H1 (cell line): ENCODE measurements at regions not wholly inside any gene's neighbourhood (a gene's known extent, or its start where the extent isn't known, plus 50 kb on each side); places are given as distances from the start of the nearest gene placed in this dataset.
A peak's percentile ranks its signal among the peaks of the same experiment; 100 is the strongest.

Experiments used
- CTCF ChIA-PET: fragments of 300-600 bp; sonication (Branson Sonifier 250); formaldehyde crosslinking; loops from one replicate; lab custom pipeline; 2021; ENCODE audit not compliant: partially characterized antibody; lab: Charles Lee
- POLR2A ChIA-PET: fragments of 300-600 bp; sonication (Branson Sonifier 250); formaldehyde crosslinking; loops from one replicate; lab custom pipeline; 2021; ENCODE audit warnings: inconsistent platforms; ENCODE audit not compliant: partially characterized antibody; lab: Charles Lee
- DNase-seq, 2 experiments: peaks; one replicate each; pipeline versions ENCODE4 v3.0.0 to v3.0.0-alpha.2; 2010 to 2022; ENCODE audit warnings: low spot score in 2 of 2, low read depth in 1 of 2, mixed read lengths in 1 of 2
- FAIRE-seq: peaks from 2 replicates; lab custom pipeline; 2011; peaks lifted over from hg19 to GRCh38; lab: Jason Lieb, UNC
- H2AFZ ChIP-seq: 2 replicates; pipeline ENCODE4 v1.8.1; 2012; ENCODE audit warnings: low read length, inconsistent platforms
- H2AK5ac ChIP-seq: 2 replicates; pipeline ENCODE4 v1.6.1; 2013; ENCODE audit warnings: low read depth, low read length
- H2BK120ac ChIP-seq: replicated peaks from 2 replicates; pipeline ENCODE3; 2013; ENCODE audit warnings: low read depth, low read length, inconsistent platforms
- H2BK12ac ChIP-seq: 2 replicates; pipeline ENCODE4 v1.6.1; 2013; ENCODE audit warnings: low read depth, low read length
- H2BK15ac ChIP-seq: 2 replicates; pipeline ENCODE4 v1.6.1; 2013; ENCODE audit warnings: low read length
- H2BK20ac ChIP-seq: 2 replicates; pipeline ENCODE4 v1.6.1; 2013; ENCODE audit warnings: low read length
- H2BK5ac ChIP-seq: 2 replicates; pipeline ENCODE4 v1.6.1; 2013; ENCODE audit warnings: low read depth, low read length
- H3K14ac ChIP-seq: 2 replicates; pipeline ENCODE4 v1.6.1; 2013; ENCODE audit warnings: inconsistent platforms; ENCODE audit not compliant: insufficient read length
- H3K18ac ChIP-seq: 2 replicates; pipeline ENCODE4 v1.6.1; 2013; ENCODE audit warnings: low read length; ENCODE audit errors: extremely low read depth
- H3K23ac ChIP-seq: 2 replicates; pipeline ENCODE4 v1.6.1; 2013; ENCODE audit warnings: inconsistent platforms; ENCODE audit not compliant: insufficient read length
- H3K23me2 ChIP-seq: 2 replicates; pipeline ENCODE4 v1.6.1; 2013; ENCODE audit warnings: low read depth, low read length
- H3K27ac ChIP-seq: 2 replicates; pipeline ENCODE4 v1.6.1; 2011; ENCODE audit warnings: low read depth, low read length, inconsistent platforms
- H3K27me3 ChIP-seq, 4 experiments: replicated peaks in 1 of 4; 1 replicate in 1 of 4; 2 replicates in 3 of 4; pipeline versions ENCODE4 v1.6.1 to v1.8.1; 2011 to 2013; ENCODE audit warnings: low read length in 3 of 4, mild to moderate bottlenecking in 3 of 4, inconsistent platforms in 2 of 4, mixed read lengths in 2 of 4, moderate library complexity in 1 of 4; ENCODE audit not compliant: control insufficient read depth in 3 of 4, insufficient read depth in 3 of 4; ENCODE audit errors: extremely low read depth in 1 of 4
- H3K36me3 ChIP-seq, 4 experiments: 2 replicates each; pipeline versions ENCODE4 v1.6.1 to v1.8.1; 2011 to 2013; ENCODE audit warnings: mild to moderate bottlenecking in 4 of 4, low read length in 3 of 4, moderate library complexity in 2 of 4, control low read depth in 1 of 4, inconsistent platforms in 1 of 4; ENCODE audit not compliant: insufficient read depth in 4 of 4, control insufficient read depth in 2 of 4
- H3K4ac ChIP-seq: replicated peaks from 2 replicates; pipeline ENCODE3; 2013; ENCODE audit warnings: low read length, low read depth, mixed read lengths, inconsistent platforms; ENCODE audit not compliant: insufficient read length
- H3K4me1 ChIP-seq, 4 experiments: replicated peaks in 1 of 4; 1 replicate in 1 of 4; 2 replicates in 3 of 4; pipeline versions ENCODE4 v1.6.1 to v1.8.1; 2011 to 2013; ENCODE audit warnings: low read length in 3 of 4, inconsistent platforms in 2 of 4, mixed read lengths in 1 of 4; ENCODE audit not compliant: insufficient read depth in 4 of 4, control insufficient read depth in 3 of 4
- H3K4me2 ChIP-seq, 2 experiments: 2 replicates each; pipeline versions ENCODE4 v1.6.1 to v1.8.1; 2011 to 2013; ENCODE audit warnings: low read depth in 2 of 2, low read length in 2 of 2, control low read depth in 1 of 2, inconsistent platforms in 1 of 2, mild to moderate bottlenecking in 1 of 2; ENCODE audit not compliant: insufficient read depth in 1 of 2
- H3K4me3 ChIP-seq, 4 experiments: fragments of 200-600, 300-600 bp in 1 of 4; sonication (generic), shearing (Covaris generic), sonication (Bioruptor Twin) in 1 of 4; 2 replicates each; pipeline versions ENCODE4 v1.5.1 to v1.8.1; 2011 to 2016; ENCODE audit warnings: low read length in 4 of 4, low read depth in 3 of 4, control low read depth in 2 of 4, inconsistent platforms in 2 of 4, mild to moderate bottlenecking in 2 of 4, mixed read lengths in 1 of 4, moderate library complexity in 1 of 4; ENCODE audit not compliant: insufficient read depth in 2 of 4; ENCODE audit errors: extremely low read depth in 1 of 4
- H3K56ac ChIP-seq: replicated peaks from 2 replicates; pipeline ENCODE3; 2013; ENCODE audit warnings: low read depth, mild to moderate bottlenecking, mixed read lengths, low read length, inconsistent platforms; ENCODE audit not compliant: insufficient read length
- H3K79me1 ChIP-seq: 2 replicates; pipeline ENCODE4 v1.6.1; 2013; ENCODE audit warnings: low read depth, low read length, control low read depth
- H3K79me2 ChIP-seq, 2 experiments: 2 replicates each; pipeline versions ENCODE4 v1.6.1 to v1.8.1; 2012 to 2013; ENCODE audit warnings: low read length in 2 of 2, mild to moderate bottlenecking in 2 of 2, inconsistent platforms in 1 of 2; ENCODE audit not compliant: insufficient read depth in 2 of 2, control insufficient read depth in 1 of 2
- H3K9ac ChIP-seq, 4 experiments: replicated peaks in 1 of 4; 1 replicate in 1 of 4; 2 replicates in 3 of 4; pipeline versions ENCODE4 v1.6.1 to v1.8.1; 2011 to 2013; ENCODE audit warnings: low read depth in 3 of 4, low read length in 3 of 4, control low read depth in 2 of 4, mild to moderate bottlenecking in 2 of 4, moderate library complexity in 2 of 4, inconsistent platforms in 1 of 4; ENCODE audit errors: extremely low read depth in 1 of 4
- H3K9me3 ChIP-seq, 2 experiments: 2 replicates each; pipeline versions ENCODE4 v1.6.1 to v1.8.1; 2012 to 2013; ENCODE audit warnings: mild to moderate bottlenecking in 2 of 2, moderate library complexity in 2 of 2, control low read depth in 1 of 2, inconsistent platforms in 1 of 2, low read depth in 1 of 2, low read length in 1 of 2, mixed read lengths in 1 of 2; ENCODE audit not compliant: insufficient read depth in 2 of 2
- H4K20me1 ChIP-seq, 2 experiments: replicated peaks in 1 of 2; 2 replicates each; pipeline versions ENCODE3 to v1.8.1; 2011 to 2013; ENCODE audit warnings: inconsistent platforms in 2 of 2, low read length in 2 of 2, mild to moderate bottlenecking in 1 of 2; ENCODE audit not compliant: insufficient read depth in 2 of 2, control insufficient read depth in 1 of 2
- H4K5ac ChIP-seq: 2 replicates; pipeline ENCODE4 v1.6.1; 2013; ENCODE audit warnings: low read length, low read depth, mixed read lengths, inconsistent platforms; ENCODE audit not compliant: insufficient read length
- H4K8ac ChIP-seq: 2 replicates; pipeline ENCODE4 v1.8.0; 2013; ENCODE audit warnings: mild to moderate bottlenecking, moderate library complexity, low read length, inconsistent platforms; ENCODE audit not compliant: insufficient read depth; ENCODE audit errors: extremely low read depth
- H4K91ac ChIP-seq: replicated peaks from 2 replicates; pipeline ENCODE3; 2013; ENCODE audit warnings: low read length, mixed read lengths, inconsistent platforms; ENCODE audit not compliant: insufficient read length
- POLR2A ChIP-seq, 2 experiments: IDR thresholded peaks; 1 replicate in 1 of 2; 2 replicates in 1 of 2; pipeline ENCODE4 v1.6.1; 2011; ENCODE audit warnings: low read depth in 2 of 2, low read length in 2 of 2, mild to moderate bottlenecking in 2 of 2; ENCODE audit errors: control extremely low read depth in 1 of 2
- WGBS, 2 experiments: shearing (Covaris generic) in 1 of 2; methylation state at CpG; one replicate each; pipeline versions ENCODE4 v1.1.6 to v1.1.7; 2013 to 2015; ENCODE audit warnings: low lambda C conversion rate in 2 of 2, mixed read lengths in 2 of 2, inconsistent platforms in 1 of 2, low coverage in 1 of 2, missing lambda C conversion rate in 1 of 2; ENCODE audit not compliant: insufficient replicate concordance in 2 of 2, insufficient coverage in 1 of 2, insufficient read length in 1 of 2; ENCODE audit errors: extremely low coverage in 1 of 2, missing lambda C conversion rate in 1 of 2; 5-methylcytosine and 5-hydroxymethylcytosine counted together
- TF ChIP-seq, protein P1 (sequence below): IDR thresholded peaks from 2 replicates; pipeline ENCODE4 v1.6.1; 2012; ENCODE audit warnings: inconsistent platforms

GRCh38 chr17:33371377-33371776 lies 78.3 kb upstream of the ASIC2 start:
- POLR2A ChIA-PET = interaction anchor here (0.7 kb wide), 1 partner anchor 78 kb away, joined by 3 read pairs; the partner anchor contains the start of gene ASIC2
- no peak overlapping the region for H2BK15ac ChIP-seq
- no peaks in the 10 kb centered on the region for H3K79me1 ChIP-seq
- H3K9ac ChIP-seq = no peak overlapping the region
- H4K20me1 ChIP-seq = no peaks in the 10 kb centered on the region
- no peak overlapping the region for H2AFZ ChIP-seq
- no peak overlapping the region for H3K4ac ChIP-seq
- H2BK12ac ChIP-seq = no peak overlapping the region
- no peaks in the 10 kb centered on the region for H3K23me2 ChIP-seq
- no peak overlapping the region for H2BK20ac ChIP-seq
- TF ChIP-seq, protein P1, sequence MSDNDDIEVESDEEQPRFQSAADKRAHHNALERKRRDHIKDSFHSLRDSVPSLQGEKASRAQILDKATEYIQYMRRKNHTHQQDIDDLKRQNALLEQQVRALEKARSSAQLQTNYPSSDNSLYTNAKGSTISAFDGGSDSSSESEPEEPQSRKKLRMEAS = no peak
- no peak for TF ChIP-seq POLR2A (IDR thresholded peaks at IDR 0.05; ENCODE audit: control extremely low read depth in 1 of 2, low read depth in 2 of 2, low read length in 2 of 2)
- TF ChIP-seq, all 59 proteins: peak for 0
- Histone ChIP-seq H4K5ac (no peak overlapping the region), H2AK5ac (no peak overlapping the region), H3K27me3 (no peaks in the 10 kb centered on the region), H3K18ac (0 out of 2 replicates have a peak overlapping the region, but pooled peaks have one; percentile 16), H3K9me3 (no peaks in the 10 kb centered on the region), H2BK120ac (no peak overlapping the region), H3K36me3 (no peaks in the 10 kb centered on the region), H3K4me3 (no peak overlapping the region), H3K14ac (no peak overlapping the region), H3K79me2 (no peaks in the 10 kb centered on the region), H4K8ac (no peak overlapping the region), H3K27ac (no peak overlapping the region), H3K4me1 (peaks cover 0 to 12% (median 4%) of the 10 kb centered on the region in 4 experiments; a peak in 3 of 7 replicates), H3K4me2 (no peak overlapping the region), H3K23ac (no peak overlapping the region), H4K91ac (no peak overlapping the region), H2BK5ac (no peak overlapping the region), H3K56ac (no peak overlapping the region)
- CTCF ChIA-PET = interaction anchor here (1.0 to 1.1 kb wide), 3 partner anchors 10 to 303 kb away, joined by 3 to 4 read pairs (median 4); no protein-coding TSS in a partner anchor
- 85% methylated on average over 3 of the region's 3 CpGs; no CpG with 5 or more reads in 1 of the 2 experiments for WGBS, 2 experiments
- no peak for FAIRE-seq
- no peak for DNase-seq
